ENCODE measurements at regions not wholly inside any gene's neighbourhood (a gene's known extent, or its start where the extent isn't known, plus 50 kb on each side); places are given as distances from the start of the nearest gene placed in this dataset.

DNA sequence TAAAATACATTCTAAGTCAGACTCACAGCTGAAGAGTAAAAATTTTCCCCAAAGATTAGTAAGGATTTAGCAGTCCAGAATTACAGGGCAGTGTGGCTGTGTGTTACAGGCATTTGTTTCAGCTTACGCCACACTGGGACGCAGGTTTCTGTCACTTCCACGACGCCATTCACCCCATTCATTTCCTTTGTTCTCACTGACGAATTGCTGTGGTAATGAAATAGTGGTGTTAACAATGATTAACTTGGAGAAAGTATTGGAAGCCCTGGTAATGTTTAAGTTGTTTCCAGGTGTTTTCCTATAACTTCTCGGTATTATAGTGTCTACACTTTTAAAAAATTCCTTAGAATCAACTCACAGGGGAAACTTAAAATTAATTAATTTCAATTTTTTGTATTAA, 370.9 kb downstream of the SH2D4B start:
- H3K79me1 ChIP-seq (ENCODE audit: low read depth, low read length), result no peaks in the 10 kb centered on the region
- ChIA-PET POLR2A (ENCODE audit: partially characterized antibody) (interaction anchor here (1.1 to 1.8 kb wide), 3 partner anchors 9 to 65 kb away, joined by 3 to 8 read pairs (median 4); no protein-coding TSS in a partner anchor), CTCF (ENCODE audit: partially characterized antibody) (interaction anchor here (1.3 to 2.0 kb wide), 4 partner anchors 11 to 312 kb away, joined by 4 to 8 read pairs (median 5); no protein-coding TSS in a partner anchor)
- no peak overlapping the region for H3K23ac ChIP-seq (ENCODE audit: insufficient read length)
- no peaks in the 10 kb centered on the region for H3K9me3 ChIP-seq (ENCODE audit: insufficient read depth in 2 of 2, low read depth in 1 of 2, low read length in 1 of 2)
- no peak overlapping the region for H3K4ac ChIP-seq (replicated peaks; ENCODE audit: insufficient read length, low read depth, low read length)
- no peak overlapping the region for H3K56ac ChIP-seq (replicated peaks; ENCODE audit: insufficient read length, low read depth, low read length)
- no peak overlapping the region for H2AFZ ChIP-seq (ENCODE audit: low read length)
- WGBS, 2 experiments (ENCODE audit: extremely low coverage in 1 of 2, insufficient coverage in 1 of 2, insufficient read length in 1 of 2, insufficient replicate concordance in 2 of 2, low coverage in 1 of 2, low lambda C conversion rate in 2 of 2, missing lambda C conversion rate in 1 of 2), result 73% methylated on average over 6 of the region's 6 CpGs; no CpG with 5 or more reads in 1 of the 2 experiments
- H4K91ac ChIP-seq (replicated peaks; ENCODE audit: insufficient read length, low read length), result no peak overlapping the region
- H2BK20ac ChIP-seq (ENCODE audit: low read length), result no peak overlapping the region
- no peak overlapping the region for H2BK12ac ChIP-seq (ENCODE audit: low read depth, low read length)
- H4K8ac ChIP-seq (ENCODE audit: extremely low read depth, insufficient read depth, low read length), result no peak overlapping the region
- no peaks in the 10 kb centered on the region for H3K36me3 ChIP-seq (ENCODE audit: control insufficient read depth in 2 of 4, insufficient read depth in 4 of 4, low read length in 3 of 4)
- no peaks in the 10 kb centered on the region for H4K20me1 ChIP-seq (replicated peaks in 1 of 2; ENCODE audit: control insufficient read depth in 1 of 2, insufficient read depth in 2 of 2, low read length in 2 of 2)
- no peak for DNase-seq (ENCODE audit: low read depth in 1 of 2, low spot score in 2 of 2)
- TF ChIP-seq RNF2 (IDR thresholded peaks at IDR 0.05; ENCODE audit: borderline replicate concordance, low read depth, low read length, missing control alignments, poor library complexity, severe bottlenecking) (no peak), CEBPB (IDR thresholded peaks at IDR 0.05; ENCODE audit: low read depth, low read length) (no peak), EGR1 (IDR thresholded peaks at IDR 0.05; ENCODE audit: borderline replicate concordance, low read depth, low read length) (no peak), TAF1 (IDR thresholded peaks at IDR 0.05; ENCODE audit: low read depth, low read length) (no peak), RXRA (IDR thresholded peaks at IDR 0.05; ENCODE audit: insufficient read depth, low read depth, low read length) (no peak), MAX (IDR thresholded peaks at IDR 0.05) (no peak), RFX5 (IDR thresholded peaks at IDR 0.05; ENCODE audit: borderline replicate concordance, low read depth, low read length) (no peak), RAD21 (IDR thresholded peaks at IDR 0.05 in 1 of 2, conservative IDR thresholded peaks at IDR 0.05 in 1 of 2; ENCODE audit: low read depth in 2 of 2, low read length in 2 of 2) (no peak), CHD1 (IDR thresholded peaks at IDR 0.05; ENCODE audit: low read depth, low read length) (no peak), CBX8 (IDR thresholded peaks at IDR 0.05; ENCODE audit: borderline replicate concordance, low read depth, low read length) (no peak), SIN3A (conservative IDR thresholded peaks at IDR 0.05 in 1 of 2, IDR thresholded peaks at IDR 0.05 in 1 of 2; ENCODE audit: low read depth in 1 of 2, low read length in 2 of 2) (no peak), SP4 (IDR thresholded peaks at IDR 0.05; ENCODE audit: low read length) (no peak), TAF7 (optimal IDR thresholded peaks at IDR 0.05; ENCODE audit: borderline replicate concordance, low read depth, low read length) (no peak), POLR2AphosphoS5 (IDR thresholded peaks at IDR 0.05; ENCODE audit: low read depth, low read length) (no peak)
- no peak overlapping the region for H3K4me3 ChIP-seq (ENCODE audit: extremely low read depth in 1 of 4, insufficient read depth in 2 of 4, low read depth in 3 of 4, low read length in 4 of 4)
- no peaks in the 10 kb centered on the region for H3K79me2 ChIP-seq (ENCODE audit: control insufficient read depth in 1 of 2, insufficient read depth in 2 of 2, low read length in 2 of 2)
- H2BK120ac ChIP-seq (replicated peaks; ENCODE audit: low read depth, low read length), result no peak overlapping the region
- no peak overlapping the region for H2BK5ac ChIP-seq (ENCODE audit: low read depth, low read length)
- H3K18ac ChIP-seq (ENCODE audit: extremely low read depth, low read length), result peak overlapping the region; percentile 54; the same call in 1 of the 2 replicates
- FAIRE-seq, result no peak
- H3K23me2 ChIP-seq (ENCODE audit: low read depth, low read length), result no peaks in the 10 kb centered on the region
- no peaks in the 10 kb centered on the region for H3K4me1 ChIP-seq (replicated peaks in 1 of 4; ENCODE audit: control insufficient read depth in 3 of 4, insufficient read depth in 4 of 4, low read length in 3 of 4)
- no peak overlapping the region for H3K9ac ChIP-seq (replicated peaks in 1 of 4; ENCODE audit: extremely low read depth in 1 of 4, low read depth in 3 of 4, low read length in 3 of 4)
- H4K5ac ChIP-seq (ENCODE audit: insufficient read length, low read depth, low read length), result no peak overlapping the region
- no peak overlapping the region for H2BK15ac ChIP-seq (ENCODE audit: low read length)
- no peak overlapping the region for H3K4me2 ChIP-seq (ENCODE audit: insufficient read depth in 1 of 2, low read depth in 2 of 2, low read length in 2 of 2)
- H3K27me3 ChIP-seq (replicated peaks in 1 of 4; ENCODE audit: control insufficient read depth in 3 of 4, extremely low read depth in 1 of 4, insufficient read depth in 3 of 4, low read length in 3 of 4), result no peaks in the 10 kb centered on the region
- H3K14ac ChIP-seq (ENCODE audit: insufficient read length), result no peak overlapping the region
- H3K27ac ChIP-seq (ENCODE audit: low read depth, low read length), result no peak overlapping the region
- H2AK5ac ChIP-seq (ENCODE audit: low read depth, low read length), result no peak overlapping the region
